ENCODE measurements at regions not wholly inside any gene's neighbourhood (a gene's known extent, or its start where the extent isn't known, plus 50 kb on each side); places are given as distances from the start of the nearest gene placed in this dataset.
"Not testable (repeated sequence)": the region's sequence is repeated elsewhere in the genome, so short reads cannot be mapped to it uniquely, and the experiment has no call there.

GRCh38 chr14:85075694-85076476, 454.1 kb upstream of the FLRT2 start:
- no peak overlapping the region for H3K4me3 ChIP-seq (ENCODE audit: low read length)
- TF ChIP-seq CTCF (IDR thresholded peaks at IDR 0.05; ENCODE audit: insufficient read depth, low read depth, low read length, missing control alignments), result no peak
- DNase-seq (ENCODE audit: low read depth), result peak; percentile 57

GRCh38 chr14:85077716-85078115, 452.2 kb upstream of the FLRT2 start:
- not testable (repeated sequence) for H3K4me3 ChIP-seq (ENCODE audit: low read length); DNase-seq (ENCODE audit: low read depth)

GRCh38 chr14:85079842-85080730, 449.9 kb upstream of the FLRT2 start:
- H3K4me3 ChIP-seq (ENCODE audit: low read length), result no peak overlapping the region
- DNase-seq (ENCODE audit: low read depth), result no peak
- no peak for TF ChIP-seq CTCF (IDR thresholded peaks at IDR 0.05; ENCODE audit: insufficient read depth, low read depth, low read length, missing control alignments)

GRCh38 chr14:85084344-85084743, 445.6 kb upstream of the FLRT2 start:
- H3K4me3 ChIP-seq (ENCODE audit: low read length), result no peak overlapping the region
- no peak for TF ChIP-seq CTCF (IDR thresholded peaks at IDR 0.05; ENCODE audit: insufficient read depth, low read depth, low read length, missing control alignments)
- DNase-seq (ENCODE audit: low read depth), result no peak

- H3K4me3 ChIP-seq (ENCODE audit: low read length), result no peak overlapping the region
- no peak for TF ChIP-seq CTCF (IDR thresholded peaks at IDR 0.05; ENCODE audit: insufficient read depth, low read depth, low read length, missing control alignments)
- no peak for DNase-seq (ENCODE audit: low read depth)
These were observed 444.0 kb upstream of the FLRT2 start for GRCh38 chr14:85085981-85086380.

GRCh38 chr14:85087201-85087600, 442.7 kb upstream of the FLRT2 start:
- TF ChIP-seq CTCF (IDR thresholded peaks at IDR 0.05; ENCODE audit: insufficient read depth, low read depth, low read length, missing control alignments), result no peak
- peak; percentile 59 for DNase-seq (ENCODE audit: low read depth)
- no peak overlapping the region for H3K4me3 ChIP-seq (ENCODE audit: low read length)

- no peak for TF ChIP-seq CTCF (IDR thresholded peaks at IDR 0.05; ENCODE audit: insufficient read depth, low read depth, low read length, missing control alignments)
- peak; percentile 84 for DNase-seq (ENCODE audit: low read depth)
- H3K4me3 ChIP-seq (ENCODE audit: low read length), result no peak overlapping the region
These were observed 441.8 kb upstream of the FLRT2 start for GRCh38 chr14:85088192-85088591.
